HG02840 (cell line): ENCODE measurements at regions not wholly inside any gene's neighbourhood (a gene's known extent, or its start where the extent isn't known, plus 50 kb on each side); places are given as distances from the start of the nearest gene placed in this dataset.
A peak's percentile ranks its signal among the peaks of the same experiment; 100 is the strongest.
"Not testable (repeated sequence)": the region's sequence is repeated elsewhere in the genome, so short reads cannot be mapped to it uniquely, and the experiment has no call there.

ENCODE experiments used
- ATAC-seq: cut with Tn5 transposase; IDR thresholded peaks from one replicate; pipeline ENCODE4 v1.9.1; 2021; ENCODE audit warnings: mild to moderate bottlenecking, moderate library complexity, moderate number of reproducible peaks; ENCODE audit not compliant: unreplicated experiment, low FRiP score

- peak; percentile 68 for ATAC-seq
These were observed 80.1 kb upstream of the PTPRK start for GRCh38 chr6:128600397-128600951.

DNA sequence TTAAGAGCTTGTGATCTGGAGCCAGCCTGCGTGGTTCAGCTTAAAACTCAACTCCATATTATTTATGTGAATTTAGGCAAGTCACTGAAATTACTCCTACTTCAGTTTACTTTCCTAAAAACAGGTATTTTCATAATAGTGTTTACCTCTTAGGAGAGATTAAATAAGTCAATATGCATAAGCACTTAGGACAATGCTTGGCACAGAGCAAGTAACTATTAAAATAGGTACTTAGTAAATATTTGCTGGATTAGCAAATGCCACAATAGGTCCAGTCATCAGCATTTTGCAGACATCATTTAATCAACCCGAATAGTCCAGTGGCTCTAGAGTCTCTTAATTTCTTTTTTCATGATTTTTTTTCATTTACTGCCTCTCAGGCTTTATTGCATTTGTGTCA lies 78.6 kb upstream of the PTPRK start:
- ATAC-seq, result no peak

- no peak for ATAC-seq
These were observed 78.2 kb upstream of the PTPRK start for GRCh38 chr6:128598571-128598970.

GRCh38 chr6:128597956-128598355 lies 77.6 kb upstream of the PTPRK start:
- ATAC-seq, result no peak

- no peak for ATAC-seq
These were observed 76.6 kb upstream of the PTPRK start for GRCh38 chr6:128597004-128597403.

DNA sequence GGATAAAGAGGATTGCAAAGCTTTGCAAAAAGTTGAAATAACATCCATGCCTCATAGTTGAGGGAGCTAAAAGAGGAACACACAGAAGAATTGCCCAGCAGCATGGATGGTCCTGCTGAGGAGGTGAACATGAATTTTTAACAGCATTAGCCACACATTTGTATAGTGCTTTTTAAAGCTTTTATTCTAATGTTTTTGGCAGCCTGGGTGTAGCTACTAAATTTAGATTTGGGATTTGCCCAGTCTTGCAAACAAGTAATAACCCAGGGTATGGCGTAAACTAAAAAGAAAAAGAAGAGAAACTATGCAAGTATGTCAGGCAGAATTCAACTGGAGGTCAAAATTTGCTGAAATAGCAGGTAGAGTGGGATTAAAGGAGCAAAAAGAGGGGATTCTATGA lies 75.1 kb upstream of the PTPRK start:
- ATAC-seq, result no peak

DNA sequence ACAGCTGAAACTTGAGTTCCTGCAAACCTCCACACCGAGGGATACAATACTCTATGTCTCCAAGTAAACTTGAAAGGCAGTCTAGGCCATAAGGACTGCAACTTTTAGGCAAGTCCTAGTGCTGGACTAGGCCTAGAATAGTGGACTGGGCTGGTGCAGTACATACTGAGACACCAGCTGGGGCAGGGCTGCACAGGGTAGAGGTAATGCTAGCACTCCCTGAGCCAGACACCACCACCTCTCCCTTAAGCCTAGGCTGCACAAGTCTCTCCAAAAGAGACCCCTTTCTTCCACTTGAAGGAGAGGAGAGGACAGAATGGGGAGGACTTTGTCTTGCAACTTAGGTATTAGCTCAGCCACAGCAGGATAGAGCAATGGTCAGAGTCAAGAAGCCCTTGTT lies 65.7 kb upstream of the PTPRK start:
- ATAC-seq, result no peak

DNA sequence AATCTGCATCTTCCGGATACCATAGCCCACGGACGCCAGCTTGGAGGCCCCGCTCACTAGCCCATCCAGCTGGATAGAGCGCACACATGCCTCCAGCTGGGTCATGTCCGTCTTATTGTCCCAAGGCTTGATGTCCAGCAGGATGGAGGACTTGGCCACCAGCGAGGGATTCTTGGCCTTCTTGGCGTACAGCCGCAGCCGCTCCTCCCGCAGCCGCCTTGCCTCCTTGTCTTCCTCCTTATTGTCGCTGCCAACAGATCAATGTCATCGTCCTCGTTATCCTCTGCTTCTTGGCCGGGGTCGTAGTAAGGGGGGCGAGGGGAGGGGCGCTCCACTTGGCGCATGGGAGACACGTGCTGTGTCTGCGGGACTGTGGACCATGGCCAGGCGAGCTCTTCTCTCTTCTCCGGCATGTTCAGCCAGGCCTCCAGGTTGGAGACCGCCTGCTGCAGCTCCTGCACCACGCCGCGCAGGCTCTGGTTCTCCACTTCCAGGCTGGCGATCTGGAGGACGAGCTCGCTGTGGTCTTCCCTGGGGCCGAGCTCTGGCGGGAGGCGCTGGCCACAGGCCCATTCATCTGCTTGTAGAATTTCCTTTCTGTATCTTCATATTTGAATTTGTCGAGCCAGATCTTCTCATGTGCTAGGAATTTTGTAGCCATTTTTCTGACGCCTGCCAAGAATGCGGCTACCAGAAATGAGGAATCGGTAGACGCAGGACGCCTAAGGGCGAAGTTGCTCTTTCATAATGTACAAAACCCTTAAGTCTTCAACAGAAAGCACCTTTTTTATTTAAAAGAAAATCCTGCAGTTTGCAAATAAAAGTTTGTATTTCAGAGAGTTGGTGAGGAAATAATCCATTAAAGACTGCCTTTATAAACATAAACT lies 60.1 kb upstream of the PTPRK start:
- ATAC-seq, result no peak

DNA sequence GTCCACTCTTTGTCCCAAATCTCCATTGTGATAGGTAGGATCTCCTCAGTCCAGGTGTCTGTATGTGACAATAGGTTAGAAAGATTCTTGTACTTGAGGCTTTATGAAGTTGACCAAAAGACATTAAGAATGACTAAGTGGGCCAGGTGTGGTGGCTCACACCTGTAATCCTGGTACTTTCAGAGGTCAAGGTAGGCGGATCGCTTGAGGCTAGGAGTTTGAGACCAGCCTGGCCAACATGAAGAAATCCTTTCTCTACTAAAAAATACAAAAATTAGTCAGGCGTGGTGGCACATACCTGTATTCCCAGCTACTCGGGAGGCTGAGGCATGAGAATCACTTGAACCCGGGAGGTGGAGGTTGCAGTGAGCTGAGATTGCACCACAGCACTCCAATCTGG lies 54.9 kb upstream of the PTPRK start:
- not testable (repeated sequence) for ATAC-seq

DNA sequence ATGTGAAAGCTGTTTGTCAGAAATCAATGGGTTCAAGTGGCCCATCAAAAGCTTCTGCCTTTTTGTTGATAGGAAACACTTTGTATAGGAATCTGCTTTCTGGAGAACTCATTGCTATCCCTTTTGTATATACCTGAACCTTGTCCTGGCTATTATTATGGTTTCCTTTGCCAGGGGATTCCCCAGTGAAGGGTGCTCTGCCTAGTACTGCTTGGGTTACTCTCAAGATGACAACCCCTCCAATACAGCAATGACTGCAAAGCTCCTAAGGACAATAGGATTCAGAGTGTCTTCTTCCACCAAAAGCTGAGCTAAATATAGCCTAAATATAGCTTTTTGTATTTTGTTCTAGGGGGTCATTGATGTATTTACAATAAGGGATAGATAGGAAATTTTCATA lies 54.0 kb upstream of the PTPRK start:
- ATAC-seq, result no peak

DNA sequence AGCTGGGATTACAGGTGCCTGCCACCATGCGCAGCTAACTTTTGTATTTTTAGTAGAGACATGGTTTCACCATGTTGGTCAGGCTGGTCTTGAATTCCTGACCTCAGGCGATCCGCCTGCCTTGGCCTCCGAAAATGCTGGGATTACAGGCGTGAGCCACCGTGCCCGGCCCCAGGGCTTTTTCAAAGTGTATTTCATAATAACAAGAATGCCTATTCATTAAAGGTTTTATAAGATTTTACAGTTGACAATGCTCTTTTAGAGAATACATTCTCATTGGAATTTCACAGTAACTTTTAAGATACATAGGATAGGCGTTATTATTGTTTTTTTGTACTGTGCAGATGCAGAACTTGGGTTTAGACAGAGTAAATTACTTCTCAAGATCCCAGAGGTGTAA lies 52.6 kb upstream of the PTPRK start:
- ATAC-seq, result no peak

- no peak for ATAC-seq
These were observed 51.9 kb upstream of the PTPRK start for GRCh38 chr6:128572294-128572693.

- ATAC-seq, result no peak
These were observed 50.3 kb upstream of the PTPRK start for GRCh38 chr6:128570680-128571063.

DNA sequence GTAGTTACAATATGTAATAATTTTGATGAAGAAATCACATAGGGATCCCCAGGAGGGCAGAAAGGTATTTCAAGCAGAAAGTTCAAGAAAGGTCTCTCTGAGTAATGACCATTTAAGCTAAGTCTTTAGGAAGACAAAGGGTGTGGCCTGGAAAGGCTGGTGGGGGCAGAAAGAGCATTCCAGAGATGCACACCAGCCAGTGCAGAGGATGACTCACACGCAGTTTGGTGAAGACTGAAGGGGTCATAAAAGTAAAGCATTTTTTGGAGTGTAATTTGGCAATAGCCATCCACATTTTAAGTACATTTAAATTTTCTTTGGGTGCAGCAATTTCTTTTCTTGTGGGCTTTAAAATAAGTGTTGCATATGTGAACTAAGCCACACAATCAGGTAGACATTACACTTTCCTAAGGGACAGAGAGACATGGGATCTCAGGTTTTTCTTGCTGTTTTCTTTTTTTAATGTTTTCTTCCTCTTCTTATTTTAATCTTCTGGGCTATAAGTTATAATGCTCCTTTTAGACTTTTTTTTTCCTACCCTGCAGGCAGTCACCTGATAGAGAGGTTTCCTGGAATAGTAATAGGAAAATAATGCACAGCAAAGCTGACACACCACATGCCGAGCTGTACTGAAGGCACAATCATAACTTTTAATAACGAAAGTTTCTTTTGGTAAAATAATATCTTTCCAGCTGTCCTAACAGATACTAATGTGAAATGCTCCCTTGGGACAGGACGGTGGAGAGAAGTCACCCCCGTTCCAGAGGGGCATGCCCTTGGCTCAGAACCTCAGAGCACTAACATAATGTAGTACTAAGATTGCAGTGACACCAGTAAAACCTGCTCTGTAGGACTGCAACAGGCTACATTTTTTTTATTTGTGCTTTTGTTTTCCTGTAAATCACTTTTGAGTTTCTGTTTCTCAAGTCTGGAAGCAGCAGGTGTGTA lies 49.6 kb upstream of the PTPRK start:
- ATAC-seq, result no peak
